SK-N-SH (cell line): ENCODE measurements at regions not wholly inside any gene's neighbourhood (a gene's known extent, or its start where the extent isn't known, plus 50 kb on each side); places are given as distances from the start of the nearest gene placed in this dataset.
A peak's percentile ranks its signal among the peaks of the same experiment; 100 is the strongest.

Experiments
- CTCF ChIA-PET: fragments of 300-600, 350-600 bp; formaldehyde crosslinking; extraction: SDS; loops from one replicate; lab custom pipeline; 2021; lab: Yijun Ruan, JAX
- POLR2A ChIA-PET: fragments of 350-600 bp; sonication (Branson Sonifier 250); formaldehyde crosslinking; extraction: SDS; loops from one replicate; lab custom pipeline; 2020; ENCODE audit warnings: antibody characterized with exemption, inconsistent platforms; lab: Yijun Ruan, JAX
- DNase-seq: peaks from one replicate; pipeline ENCODE4 v3.0.0; 2012
- H2AFZ ChIP-seq: fragments of 200-600 bp; sonication (generic); 2 replicates; pipeline ENCODE4 v1.8.1; 2016; ENCODE audit warnings: antibody characterized with exemption, mild to moderate bottlenecking, low read depth
- H3F3A ChIP-seq: fragments of 200-600 bp; sonication (generic); replicated peaks from 2 replicates; pipeline ENCODE3; 2016; ENCODE audit warnings: antibody characterized with exemption, mild to moderate bottlenecking; ENCODE audit not compliant: insufficient read depth
- H3K27ac ChIP-seq, 2 experiments: fragments of 200-500 bp in 1 of 2; fragments of 200-600 bp in 1 of 2; sonication (Bioruptor generic) in 1 of 2; sonication (generic), shearing (Covaris generic) in 1 of 2; 2 replicates each; pipeline versions ENCODE4 v1.5.1 to v1.6.1; 2014 to 2016; ENCODE audit warnings: low read depth in 2 of 2, inconsistent platforms in 1 of 2, low read length in 1 of 2, mild to moderate bottlenecking in 1 of 2, mixed read lengths in 1 of 2
- H3K27me3 ChIP-seq: fragments of 200-600 bp; sonication (generic), shearing (Covaris generic); 2 replicates; pipeline ENCODE4 v1.6.1; 2016; ENCODE audit warnings: mixed run types; ENCODE audit not compliant: insufficient read depth
- H3K36me3 ChIP-seq, 2 experiments: fragments of 200-500 bp in 1 of 2; fragments of 200-600 bp in 1 of 2; sonication (Bioruptor generic) in 1 of 2; sonication (generic) in 1 of 2; replicated peaks in 1 of 2; 2 replicates each; pipeline versions ENCODE3 to v1.5.1; 2014 to 2016; ENCODE audit warnings: low read length in 1 of 2, mild to moderate bottlenecking in 1 of 2; ENCODE audit not compliant: insufficient read depth in 2 of 2, control insufficient read depth in 1 of 2
- H3K4me1 ChIP-seq, 2 experiments: fragments of 200-500 bp in 1 of 2; fragments of 200-600 bp in 1 of 2; sonication (Bioruptor generic) in 1 of 2; sonication (generic), shearing (Covaris generic) in 1 of 2; 2 replicates each; pipeline versions ENCODE4 v1.5.1 to v1.6.1; 2014 to 2016; ENCODE audit warnings: low read depth in 1 of 2, low read length in 1 of 2, mixed run types in 1 of 2; ENCODE audit not compliant: insufficient read depth in 2 of 2, control insufficient read depth in 1 of 2
- H3K4me2 ChIP-seq: fragments of 200-600 bp; sonication (generic), shearing (Covaris generic); 2 replicates; pipeline ENCODE4 v1.6.1; 2017; ENCODE audit warnings: mixed run types
- H3K4me3 ChIP-seq, 2 experiments: fragments of 200-500 bp in 1 of 2; fragments of 200-600 bp in 1 of 2; sonication (Bioruptor generic) in 1 of 2; sonication (generic), shearing (Covaris generic) in 1 of 2; 2 replicates each; pipeline versions ENCODE4 v1.5.1 to v1.8.1; 2014 to 2016; ENCODE audit warnings: low read depth in 2 of 2, inconsistent platforms in 1 of 2, low read length in 1 of 2, mild to moderate bottlenecking in 1 of 2, mixed read lengths in 1 of 2, moderate library complexity in 1 of 2
- H3K79me2 ChIP-seq: fragments of 200-600 bp; sonication (generic); 2 replicates; pipeline ENCODE4 v1.8.1; 2017; ENCODE audit warnings: mild to moderate bottlenecking; ENCODE audit not compliant: insufficient read depth
- H3K9ac ChIP-seq: fragments of 200-600 bp; sonication (generic); 2 replicates; pipeline ENCODE4 v1.6.1; 2017; ENCODE audit warnings: mixed run types
- H3K9me2 ChIP-seq: fragments of 200-600 bp; sonication (generic); 2 replicates; pipeline ENCODE4 v1.6.1; 2017; ENCODE audit warnings: mixed run types
- H3K9me3 ChIP-seq: fragments of 200-600 bp; sonication (generic); 2 replicates; pipeline ENCODE4 v1.6.1; 2017; ENCODE audit warnings: mixed run types, mild to moderate bottlenecking, moderate library complexity
- H4K20me1 ChIP-seq: fragments of 200-600 bp; sonication (generic); 2 replicates; pipeline ENCODE4 v1.6.1; 2017; ENCODE audit warnings: mild to moderate bottlenecking, mixed run types; ENCODE audit not compliant: insufficient read depth
- CHD2 ChIP-seq: fragments of 150-350 bp; IDR thresholded peaks from 2 replicates; pipeline ENCODE4 v1.6.1; 2018; ENCODE audit warnings: low read length; ENCODE audit not compliant: partially characterized antibody
- CTCF ChIP-seq: fragments of 200-600 bp; sonication (generic); IDR thresholded peaks from 2 replicates; pipeline ENCODE4 v1.6.1; 2017; ENCODE audit warnings: antibody characterized with exemption, mild to moderate bottlenecking, moderate library complexity
- FOSL2 ChIP-seq: IDR thresholded peaks from 2 replicates; pipeline ENCODE4 v1.4.0; 2012; ENCODE audit warnings: low read depth, mild to moderate bottlenecking, moderate library complexity, borderline replicate concordance
- FOXJ3 ChIP-seq: sonication (generic); formaldehyde crosslinking; IDR thresholded peaks from 2 replicates; pipeline ENCODE4 v1.5.1; 2020; ENCODE audit warnings: mild to moderate bottlenecking, missing genetic modification reagents
- FOXM1 ChIP-seq: IDR thresholded peaks from 2 replicates; pipeline ENCODE4 v1.4.0; 2012; ENCODE audit warnings: low read depth, mild to moderate bottlenecking
- GABPA ChIP-seq: IDR thresholded peaks from 2 replicates; pipeline ENCODE4 v1.4.0; 2012; ENCODE audit warnings: low read depth, mild to moderate bottlenecking
- GATA2 ChIP-seq: sonication (generic); formaldehyde crosslinking; IDR thresholded peaks from 2 replicates; pipeline ENCODE4 v1.5.0; 2020; ENCODE audit warnings: mild to moderate bottlenecking, missing genetic modification reagents
- MEF2A ChIP-seq: IDR thresholded peaks from 2 replicates; pipeline ENCODE4 v1.4.0; 2012; ENCODE audit warnings: low read depth, borderline replicate concordance
- NFIC ChIP-seq: IDR thresholded peaks from 2 replicates; pipeline ENCODE4 v1.4.0; 2012; ENCODE audit warnings: borderline replicate concordance
- POLR2AphosphoS5 ChIP-seq: IDR thresholded peaks from 2 replicates; pipeline ENCODE4 v1.6.1; 2012; ENCODE audit warnings: low read depth, low read length
- RAD21 ChIP-seq: IDR thresholded peaks from 2 replicates; pipeline ENCODE4 v1.6.1; 2012; ENCODE audit warnings: mild to moderate bottlenecking, low read length
- RXRA ChIP-seq: IDR thresholded peaks from 2 replicates; pipeline ENCODE4 v1.4.0; 2012; ENCODE audit warnings: low read depth, mild to moderate bottlenecking, borderline replicate concordance
- SIN3A ChIP-seq: IDR thresholded peaks from 2 replicates; pipeline ENCODE4 v1.6.1; 2012; ENCODE audit warnings: low read depth, mild to moderate bottlenecking, low read length, moderate library complexity, borderline replicate concordance
- SMC3 ChIP-seq: IDR thresholded peaks from 2 replicates; pipeline ENCODE4 v1.6.1; 2012; ENCODE audit warnings: low read depth, low read length, improper control_type of control experiment
- TEAD4 ChIP-seq: IDR thresholded peaks from 2 replicates; pipeline ENCODE4 v1.4.0; 2012; ENCODE audit warnings: mild to moderate bottlenecking, borderline replicate concordance; ENCODE audit not compliant: insufficient read depth
- USF1 ChIP-seq: IDR thresholded peaks from 2 replicates; pipeline ENCODE4 v1.4.0; 2012; ENCODE audit warnings: low read depth, borderline replicate concordance
- YY1 ChIP-seq: IDR thresholded peaks from 2 replicates; pipeline ENCODE4 v1.4.0; 2012; ENCODE audit warnings: low read depth, mild to moderate bottlenecking
- WGBS: methylation state at CpG from one replicate; pipeline ENCODE4 v1.1.6; 2017; ENCODE audit warnings: low lambda C conversion rate; 5-methylcytosine and 5-hydroxymethylcytosine counted together

- Histone ChIP-seq H3K4me3 (peak overlapping the region in 1 of 2 experiments; percentile 31; a peak in 1 of 4 replicates), H3K4me2 (no peak overlapping the region), H3K36me3 (no peaks in the 10 kb centered on the region), H3K9me3 (no peaks in the 10 kb centered on the region), H4K20me1 (no peaks in the 10 kb centered on the region), H3K79me2 (no peaks in the 10 kb centered on the region), H3K27me3 (no peaks in the 10 kb centered on the region), H3K4me1 (no peaks in the 10 kb centered on the region), H2AFZ (no peak overlapping the region), H3K9me2 (no peaks in the 10 kb centered on the region), H3F3A (no peaks in the 10 kb centered on the region), H3K9ac (no peak overlapping the region), H3K27ac (no peak overlapping the region)
- peak; percentile 46 for DNase-seq
- ChIA-PET POLR2A (no interaction called here), CTCF (interaction anchor here (0.6 to 5.1 kb wide), 45 partner anchors 8 to 1051 kb away, joined by 3 to 73 read pairs (median 4); no protein-coding TSS in a partner anchor)
- TF ChIP-seq CTCF (peak; percentile 66), USF1 (no peak), CHD2 (no peak), FOXJ3 (no peak), SMC3 (peak; percentile 73), NFIC (no peak), RXRA (no peak), RAD21 (peak; percentile 73), GABPA (no peak)
- WGBS = 30% methylated on average over 2 of the region's 2 CpGs
These were observed 164.4 kb downstream of the QDPR start for GRCh38 chr4:17347445-17347844.

- WGBS = 19% methylated on average over 2 of the region's 2 CpGs
- no peak for TF ChIP-seq FOXM1
- TF ChIP-seq YY1 = no peak
- TF ChIP-seq CHD2 = no peak
- TF ChIP-seq TEAD4 = no peak
- TF ChIP-seq FOSL2 = no peak
- no peak for TF ChIP-seq SMC3
- no peak for TF ChIP-seq POLR2AphosphoS5
- TF ChIP-seq USF1 = no peak
- TF ChIP-seq GABPA = no peak
- TF ChIP-seq GATA2 (CRISPR knock-in tag) = no peak
- TF ChIP-seq MEF2A = no peak
- TF ChIP-seq CTCF = no peak
- TF ChIP-seq SIN3A = no peak
- Histone ChIP-seq H3K4me2 (no peak overlapping the region), H3K4me1 (no peaks in the 10 kb centered on the region), H3K79me2 (no peaks in the 10 kb centered on the region), H2AFZ (no peak overlapping the region), H3K27me3 (no peaks in the 10 kb centered on the region; the same call in 1 of the 2 replicates), H3K9me3 (no peaks in the 10 kb centered on the region), H3F3A (no peaks in the 10 kb centered on the region), H3K27ac (no peak overlapping the region), H3K9me2 (no peaks in the 10 kb centered on the region), H3K9ac (no peak overlapping the region), H3K36me3 (no peaks in the 10 kb centered on the region), H4K20me1 (no peaks in the 10 kb centered on the region), H3K4me3 (no peak overlapping the region)
- POLR2A ChIA-PET = no interaction called here
- no peak for DNase-seq
- CTCF ChIA-PET = interaction anchor here (1.0 to 3.2 kb wide), 3 partner anchors 8 to 108 kb away, joined by 4 to 21 read pairs (median 9); no protein-coding TSS in a partner anchor
These were observed 172.5 kb downstream of the QDPR start for GRCh38 chr4:17339376-17339775.
